Neural progenitor cell (in vitro differentiated cells): ENCODE measurements at regions not wholly inside any gene's neighbourhood (a gene's known extent, or its start where the extent isn't known, plus 50 kb on each side); places are given as distances from the start of the nearest gene placed in this dataset.

ENCODE experiments used
- DNase-seq: peaks from one replicate; pipeline ENCODE4 v3.0.0-alpha.2; 2016; ENCODE audit warnings: low spot score
- H2AFZ ChIP-seq: fragments of 200-600 bp; sonication (generic); replicated peaks from 2 replicates; pipeline ENCODE4 v1.6.1; 2016; ENCODE audit warnings: antibody characterized with exemption
- H3F3A ChIP-seq: fragments of 200-600 bp; sonication (generic); 2 replicates; pipeline ENCODE4 v1.6.1; 2016; ENCODE audit warnings: antibody characterized with exemption, low read depth
- H3K27ac ChIP-seq: fragments of 200-600 bp; sonication (generic); 2 replicates; pipeline ENCODE4 v1.5.1; 2016; ENCODE audit warnings: mild to moderate bottlenecking
- H3K27me3 ChIP-seq: fragments of 200-600 bp; sonication (generic); 2 replicates; pipeline ENCODE4 v1.6.1; 2016; ENCODE audit warnings: mild to moderate bottlenecking, moderate library complexity
- H3K36me3 ChIP-seq: fragments of 200-600 bp; sonication (generic); 2 replicates; pipeline ENCODE4 v1.5.1; 2016
- H3K4me1 ChIP-seq: fragments of 200-600 bp; sonication (generic); 2 replicates; pipeline ENCODE4 v1.6.1; 2016; ENCODE audit warnings: mixed run types
- H3K4me2 ChIP-seq: fragments of 200-600 bp; sonication (generic); 2 replicates; pipeline ENCODE4 v1.6.1; 2016
- H3K4me3 ChIP-seq: fragments of 200-600 bp; sonication (generic); 2 replicates; pipeline ENCODE4 v1.5.1; 2016
- H3K79me2 ChIP-seq: fragments of 200-600 bp; sonication (generic); 2 replicates; pipeline ENCODE4 v1.6.1; 2016; ENCODE audit warnings: low read depth
- H3K9ac ChIP-seq: fragments of 200-600 bp; sonication (generic); 2 replicates; pipeline ENCODE4 v1.6.1; 2016
- H3K9me3 ChIP-seq: fragments of 200-600 bp; sonication (generic); 2 replicates; pipeline ENCODE4 v1.5.1; 2016; ENCODE audit warnings: low read depth
- H4K20me1 ChIP-seq: fragments of 200-600 bp; sonication (generic); 2 replicates; pipeline ENCODE4 v1.6.1; 2016; ENCODE audit warnings: low read depth
- H3K27ac Mint-ChIP-seq: 3 replicates; pipeline ENCODE4 v1.8.0; 2021; ENCODE audit warnings: mixed read lengths
- H3K27me3 Mint-ChIP-seq: 2 replicates; pipeline ENCODE4 v1.8.0; 2022; ENCODE audit warnings: low read depth, mild to moderate bottlenecking, inconsistent platforms, moderate library complexity, mixed read lengths; ENCODE audit not compliant: insufficient read depth
- H3K36me3 Mint-ChIP-seq: 3 replicates; pipeline ENCODE4 v1.8.0; 2021; ENCODE audit warnings: mixed read lengths
- H3K4me1 Mint-ChIP-seq: 3 replicates; pipeline ENCODE4 v1.8.0; 2021; ENCODE audit warnings: mixed read lengths
- H3K4me3 Mint-ChIP-seq: 3 replicates; pipeline ENCODE4 v1.8.0; 2021; ENCODE audit warnings: mild to moderate bottlenecking, moderate library complexity, mixed read lengths
- H3K9me3 Mint-ChIP-seq: 3 replicates; pipeline ENCODE4 v1.8.0; 2020; ENCODE audit warnings: mixed read lengths
- CTCF ChIP-seq: fragments of 200-600 bp; sonication (generic); IDR thresholded peaks from 2 replicates; pipeline ENCODE4 v1.5.1; 2017; ENCODE audit warnings: antibody characterized with exemption, mild to moderate bottlenecking
- EZH2 ChIP-seq: fragments of 200-600 bp; sonication (generic); IDR thresholded peaks from 2 replicates; pipeline ENCODE4 v1.6.1; 2017; ENCODE audit warnings: antibody characterized with exemption, mild to moderate bottlenecking, moderate library complexity
- EZH2phosphoT487 ChIP-seq: fragments of 200-600 bp; sonication (generic); IDR thresholded peaks from 2 replicates; pipeline ENCODE4 v1.6.1; 2017; ENCODE audit warnings: antibody characterized with exemption

- Histone ChIP-seq H3K79me2 (peaks cover 100% of the 10 kb centered on the region), H3K9ac (no peak overlapping the region), H3K27me3 (no peaks in the 10 kb centered on the region), H3K9me3 (no peaks in the 10 kb centered on the region), H3K4me2 (no peak overlapping the region), H4K20me1 (peaks cover 47% of the 10 kb centered on the region), H3K4me3 (no peak overlapping the region), H3K27ac (no peak overlapping the region), H2AFZ (no peak overlapping the region), H3K36me3 (peaks cover 3% of the 10 kb centered on the region), H3K4me1 (peaks cover 31% of the 10 kb centered on the region), H3F3A (peaks cover 18% of the 10 kb centered on the region)
- Mint-ChIP-seq H3K36me3 (peaks cover 58% of the 10 kb centered on the region), H3K27me3 (no peaks in the 10 kb centered on the region), H3K27ac (no peak overlapping the region), H3K4me1 (peaks cover 20% of the 10 kb centered on the region), H3K9me3 (peaks cover 38% of the 10 kb centered on the region), H3K4me3 (no peak overlapping the region)
- TF ChIP-seq CTCF: no peak
- no peak for DNase-seq
These were observed 121.6 kb downstream of the SOX4 start for GRCh38 chr6:21715180-21715579.

- TF ChIP-seq EZH2: no peak
- no peak for TF ChIP-seq CTCF
- no peak for TF ChIP-seq EZH2phosphoT487
- Mint-ChIP-seq H3K4me1 (peaks cover 14% of the 10 kb centered on the region), H3K4me3 (no peak overlapping the region), H3K36me3 (peaks cover 53% of the 10 kb centered on the region), H3K27me3 (peaks cover 2% of the 10 kb centered on the region), H3K27ac (peak overlapping the region; percentile 53), H3K9me3 (peaks cover 34% of the 10 kb centered on the region)
- peaks cover 31% of the 10 kb centered on the region for H4K20me1 ChIP-seq
- no peak overlapping the region for H2AFZ ChIP-seq
- peaks cover 3% of the 10 kb centered on the region for H3K36me3 ChIP-seq
- H3F3A ChIP-seq: peaks cover 20% of the 10 kb centered on the region
- H3K27me3 ChIP-seq: no peaks in the 10 kb centered on the region
- H3K4me1 ChIP-seq: peaks cover 18% of the 10 kb centered on the region
- peak overlapping the region; percentile 26 for H3K4me2 ChIP-seq
- H3K79me2 ChIP-seq: peaks cover 98% of the 10 kb centered on the region
- no peak overlapping the region for H3K9ac ChIP-seq
- H3K27ac ChIP-seq: no peak overlapping the region
- no peak for DNase-seq
- H3K9me3 ChIP-seq: no peaks in the 10 kb centered on the region
- no peak overlapping the region for H3K4me3 ChIP-seq
These were observed 129.0 kb downstream of the SOX4 start for GRCh38 chr6:21722510-21722909.

- peaks cover 54% of the 10 kb centered on the region for H4K20me1 ChIP-seq
- peaks cover 42% of the 10 kb centered on the region for H3K36me3 Mint-ChIP-seq
- no peak overlapping the region for H3K9ac ChIP-seq
- no peak overlapping the region for H3K27ac ChIP-seq
- peaks cover 2% of the 10 kb centered on the region for H3K27me3 Mint-ChIP-seq
- H3K36me3 ChIP-seq: no peaks in the 10 kb centered on the region
- no peak overlapping the region for H3K4me3 ChIP-seq
- no peaks in the 10 kb centered on the region for H3K9me3 ChIP-seq
- H3K4me1 Mint-ChIP-seq: peaks cover 33% of the 10 kb centered on the region
- no peak overlapping the region for H2AFZ ChIP-seq
- no peak overlapping the region for H3K4me3 Mint-ChIP-seq
- H3K79me2 ChIP-seq: peaks cover 98% of the 10 kb centered on the region
- H3F3A ChIP-seq: peaks cover 14% of the 10 kb centered on the region
- peaks cover 14% of the 10 kb centered on the region for H3K9me3 Mint-ChIP-seq
- no peaks in the 10 kb centered on the region for H3K27me3 ChIP-seq
- H3K4me1 ChIP-seq: peaks cover 26% of the 10 kb centered on the region
- no peak overlapping the region for H3K27ac Mint-ChIP-seq
- DNase-seq: no peak
- H3K4me2 ChIP-seq: no peak overlapping the region
- TF ChIP-seq EZH2phosphoT487 (no peak), EZH2 (no peak), CTCF (no peak)
These were observed 133.1 kb downstream of the SOX4 start for GRCh38 chr6:21726676-21727075.

- Histone ChIP-seq H3K27me3 (no peaks in the 10 kb centered on the region), H3K9ac (no peak overlapping the region), H3K79me2 (peaks cover 100% of the 10 kb centered on the region), H3K4me3 (no peak overlapping the region), H4K20me1 (peaks cover 56% of the 10 kb centered on the region), H3K27ac (no peak overlapping the region), H2AFZ (no peak overlapping the region), H3K4me2 (no peak overlapping the region), H3K4me1 (peaks cover 31% of the 10 kb centered on the region), H3K9me3 (no peaks in the 10 kb centered on the region), H3F3A (peaks cover 20% of the 10 kb centered on the region), H3K36me3 (no peaks in the 10 kb centered on the region)
- Mint-ChIP-seq H3K9me3 (peaks cover 9% of the 10 kb centered on the region), H3K4me1 (peaks cover 43% of the 10 kb centered on the region), H3K27me3 (peaks cover 2% of the 10 kb centered on the region), H3K27ac (peak overlapping the region; percentile 19), H3K36me3 (peaks cover 39% of the 10 kb centered on the region), H3K4me3 (no peak overlapping the region)
- no peak for DNase-seq
- TF ChIP-seq EZH2phosphoT487: no peak
- TF ChIP-seq CTCF: no peak
- no peak for TF ChIP-seq EZH2
These were observed 134.6 kb downstream of the SOX4 start for GRCh38 chr6:21728141-21728540.
